H1 (cell line): ENCODE measurements at regions not wholly inside any gene's neighbourhood (a gene's known extent, or its start where the extent isn't known, plus 50 kb on each side); places are given as distances from the start of the nearest gene placed in this dataset.

Experiments used
- CEBPB ChIP-seq: IDR thresholded peaks from 2 replicates; pipeline ENCODE4 v1.6.1; 2012; ENCODE audit warnings: low read depth, low read length
- ZNF274 ChIP-seq: IDR thresholded peaks from 2 replicates; pipeline ENCODE4 v1.7.0; 2012; ENCODE audit warnings: low read length, borderline replicate concordance; ENCODE audit errors: extremely low read depth
- TF ChIP-seq, protein P1 (sequence below), 3 experiments: IDR thresholded peaks; 1 replicate in 2 of 3; 2 replicates in 1 of 3; pipeline versions ENCODE4 v1.5.1 to v1.6.1; 2011; ENCODE audit warnings: low read length in 3 of 3, mild to moderate bottlenecking in 3 of 3, inconsistent platforms in 2 of 3, low read depth in 1 of 3, moderate library complexity in 1 of 3; ENCODE audit not compliant: insufficient read depth in 1 of 3; ENCODE audit errors: control extremely low read depth in 1 of 3

DNA sequence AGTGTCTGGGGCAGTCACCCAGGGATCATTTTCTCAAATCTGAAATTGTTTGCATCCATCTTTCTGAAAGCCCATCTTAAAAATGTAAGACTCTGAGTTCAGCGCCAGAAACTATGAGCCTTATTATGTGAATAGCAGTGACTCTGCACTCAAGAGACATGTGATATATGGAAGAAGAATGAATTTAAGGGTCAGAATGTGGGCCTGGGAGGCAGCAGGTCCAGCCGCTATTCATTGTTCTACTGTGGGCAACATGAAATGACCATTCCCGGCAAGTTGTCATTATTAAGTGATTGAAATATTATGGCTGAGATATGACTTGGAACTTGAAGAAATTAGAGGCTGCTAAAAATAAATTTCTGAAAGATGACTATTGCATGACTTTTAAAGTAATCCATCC is 228.6 kb upstream of the ARRDC4 start:
- TF ChIP-seq, protein P1, sequence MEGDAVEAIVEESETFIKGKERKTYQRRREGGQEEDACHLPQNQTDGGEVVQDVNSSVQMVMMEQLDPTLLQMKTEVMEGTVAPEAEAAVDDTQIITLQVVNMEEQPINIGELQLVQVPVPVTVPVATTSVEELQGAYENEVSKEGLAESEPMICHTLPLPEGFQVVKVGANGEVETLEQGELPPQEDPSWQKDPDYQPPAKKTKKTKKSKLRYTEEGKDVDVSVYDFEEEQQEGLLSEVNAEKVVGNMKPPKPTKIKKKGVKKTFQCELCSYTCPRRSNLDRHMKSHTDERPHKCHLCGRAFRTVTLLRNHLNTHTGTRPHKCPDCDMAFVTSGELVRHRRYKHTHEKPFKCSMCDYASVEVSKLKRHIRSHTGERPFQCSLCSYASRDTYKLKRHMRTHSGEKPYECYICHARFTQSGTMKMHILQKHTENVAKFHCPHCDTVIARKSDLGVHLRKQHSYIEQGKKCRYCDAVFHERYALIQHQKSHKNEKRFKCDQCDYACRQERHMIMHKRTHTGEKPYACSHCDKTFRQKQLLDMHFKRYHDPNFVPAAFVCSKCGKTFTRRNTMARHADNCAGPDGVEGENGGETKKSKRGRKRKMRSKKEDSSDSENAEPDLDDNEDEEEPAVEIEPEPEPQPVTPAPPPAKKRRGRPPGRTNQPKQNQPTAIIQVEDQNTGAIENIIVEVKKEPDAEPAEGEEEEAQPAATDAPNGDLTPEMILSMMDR (IDR thresholded peaks at IDR 0.05; ENCODE audit: control extremely low read depth in 1 of 3, insufficient read depth in 1 of 3, low read depth in 1 of 3, low read length in 3 of 3) = no peak
- TF ChIP-seq ZNF274 (no peak), CEBPB (no peak)
